Left colon (tissue), 2 donors: ENCODE measurements at regions not wholly inside any gene's neighbourhood (a gene's known extent, or its start where the extent isn't known, plus 50 kb on each side); places are given as distances from the start of the nearest gene placed in this dataset.
"Not testable (repeated sequence)": the region's sequence is repeated elsewhere in the genome, so short reads cannot be mapped to it uniquely, and the experiment has no call there.

Source experiments
- ATAC-seq: fragments of 200-7000 bp; cut with Tn5 transposase; one replicate; pipeline ENCODE4 v1.9.1; 2020; ENCODE audit warnings: mild to moderate bottlenecking, moderate library complexity
- DNase-seq, 2 donors: peaks; one replicate each; pipeline ENCODE4 v3.0.0-alpha.2; 2020
- intact Hi-C, 2 donors: fragments of 100-400 bp; cut with DNase I in 1 of 2; cut with micrococcal nuclease in 1 of 2; formaldehyde crosslinking; loops; one replicate each; pipeline versions ENCODE4 v1.11.2 to v1.14.0; 2022; cut with DNase I, micrococcal nuclease
- donor health status: DM: no; HTN: no; CAD: no.
- donor health status: DM: yes; HTN: yes; CAD: no.

DNA sequence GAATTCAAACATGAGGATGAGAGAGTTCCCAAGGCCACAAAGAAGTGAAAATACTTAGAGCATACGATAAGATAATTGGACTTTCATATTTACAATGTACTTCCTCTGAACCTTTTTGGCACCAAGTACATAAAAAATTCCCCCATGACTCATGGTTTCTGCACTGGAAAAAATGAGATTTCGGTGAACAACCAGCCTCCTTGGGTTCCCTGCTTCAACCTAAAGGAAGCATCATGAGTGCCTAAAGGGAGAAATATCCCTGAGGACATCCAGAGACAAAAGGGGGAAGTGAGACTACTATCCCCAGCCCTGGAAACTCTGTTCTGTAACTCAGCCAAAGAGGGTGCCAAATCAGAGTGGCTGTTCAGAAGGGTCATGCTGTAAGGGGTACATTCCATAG lies 562.7 kb upstream of the SLC39A10 start:
- intact Hi-C loops, result no loop called here
- ATAC-seq (no peak), DNase-seq (no peak)

DNA sequence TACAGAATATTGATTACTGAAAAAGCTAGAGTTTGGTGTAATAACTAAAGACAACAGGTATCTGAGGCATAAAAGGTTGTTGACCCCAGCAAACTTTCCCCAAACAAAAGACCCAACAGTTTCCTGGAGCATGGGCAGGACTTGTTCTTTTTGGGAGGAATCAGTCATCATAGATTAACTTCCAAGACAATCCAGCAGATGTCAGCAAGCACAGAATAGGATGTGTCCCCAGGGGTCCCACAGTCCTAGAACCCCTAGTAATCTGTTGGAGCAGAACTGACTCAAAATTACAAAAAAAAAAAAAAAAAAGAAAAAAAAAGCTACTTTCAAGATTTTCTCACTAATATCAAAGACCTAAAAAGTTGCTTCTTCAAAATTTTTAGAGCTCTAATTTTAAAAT lies 564.7 kb upstream of the SLC39A10 start:
- ATAC-seq, result no peak
- no peak for DNase-seq
- intact Hi-C loops, result no loop called here

DNA sequence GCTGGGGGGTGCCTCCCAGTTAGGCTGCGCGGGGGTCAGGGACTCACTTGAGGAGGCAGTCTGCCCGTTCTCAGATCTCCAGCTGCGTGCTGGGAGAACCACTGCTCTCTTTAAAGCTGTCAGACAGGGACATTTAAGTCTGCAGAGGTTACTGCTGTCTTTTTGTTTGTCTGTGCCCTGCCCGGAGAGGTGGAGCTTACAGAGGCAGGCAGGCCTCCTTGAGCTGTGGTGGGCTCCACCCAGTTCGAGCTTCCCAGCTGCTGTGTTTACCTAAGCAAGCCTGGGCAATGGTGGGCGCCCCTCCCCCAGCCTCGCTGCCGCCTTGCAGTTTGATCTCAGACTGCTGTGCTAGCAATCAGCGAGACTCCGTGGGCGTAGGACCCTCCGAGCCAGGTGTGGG lies 584.2 kb upstream of the SLC39A10 start:
- DNase-seq, intact Hi-C loops, ATAC-seq: not testable (repeated sequence)

DNA sequence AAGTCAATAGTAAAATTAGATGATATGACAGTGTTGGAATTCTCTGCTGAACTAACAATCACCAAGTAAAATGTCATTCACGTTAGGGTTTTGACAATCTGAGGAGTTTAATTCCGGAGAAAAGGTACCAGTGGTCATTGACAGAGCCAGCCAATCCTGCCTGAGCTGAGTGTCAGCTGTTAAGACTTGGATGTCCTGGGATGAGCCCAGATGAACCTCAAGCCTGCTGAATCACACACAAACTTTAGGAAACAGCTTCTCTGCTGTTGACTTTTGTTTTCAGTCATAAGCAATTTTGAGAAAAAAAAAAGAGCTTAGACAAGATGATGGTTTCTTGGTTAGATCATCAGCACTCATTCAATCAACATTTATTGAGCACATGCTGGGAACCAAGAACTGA lies 600.0 kb upstream of the SLC39A10 start:
- intact Hi-C loops, result no loop called here
- ATAC-seq (no peak), DNase-seq (no peak)

DNA sequence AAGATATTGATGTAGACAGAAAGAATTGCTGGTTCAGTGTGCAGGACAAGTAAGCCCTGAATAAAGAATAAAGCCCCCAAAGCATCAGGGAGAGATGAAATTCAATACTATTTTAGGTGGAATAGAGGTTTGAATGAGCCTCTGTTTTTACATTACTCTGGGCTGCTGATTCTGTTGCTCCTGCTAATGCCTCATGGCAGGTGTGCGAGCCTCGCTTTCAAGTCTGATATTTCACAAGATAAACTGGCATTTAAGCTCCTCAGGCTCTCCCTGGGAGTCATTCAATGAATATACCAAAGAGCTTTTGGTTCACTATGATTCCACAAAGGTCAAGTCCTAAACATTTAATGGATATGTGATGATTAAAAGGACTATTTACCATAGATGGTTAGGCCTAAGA lies 601.0 kb upstream of the SLC39A10 start:
- intact Hi-C loops, result no loop called here
- DNase-seq (no peak), ATAC-seq (no peak)

DNA sequence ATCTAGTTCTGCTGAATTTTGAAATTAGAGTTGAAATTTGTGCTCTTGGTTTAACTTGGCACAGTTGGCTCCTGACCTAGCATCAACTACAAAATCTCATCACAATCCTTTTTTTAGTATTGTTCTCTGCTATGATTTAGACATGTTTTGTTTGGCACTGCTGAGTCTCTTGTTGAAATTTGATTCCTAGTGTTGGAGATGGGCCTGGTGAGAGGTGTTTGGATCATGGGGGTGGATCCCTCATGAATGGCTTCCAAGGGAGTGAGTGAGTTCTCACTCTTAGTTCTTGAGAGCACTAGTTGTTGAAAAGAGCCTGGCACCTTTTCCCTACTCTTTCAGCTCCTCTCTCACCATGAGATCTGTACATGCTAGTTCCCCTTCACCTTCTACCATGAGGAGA lies 605.6 kb upstream of the SLC39A10 start:
- intact Hi-C loops, result no loop called here
- ATAC-seq (no peak), DNase-seq (no peak)

DNA sequence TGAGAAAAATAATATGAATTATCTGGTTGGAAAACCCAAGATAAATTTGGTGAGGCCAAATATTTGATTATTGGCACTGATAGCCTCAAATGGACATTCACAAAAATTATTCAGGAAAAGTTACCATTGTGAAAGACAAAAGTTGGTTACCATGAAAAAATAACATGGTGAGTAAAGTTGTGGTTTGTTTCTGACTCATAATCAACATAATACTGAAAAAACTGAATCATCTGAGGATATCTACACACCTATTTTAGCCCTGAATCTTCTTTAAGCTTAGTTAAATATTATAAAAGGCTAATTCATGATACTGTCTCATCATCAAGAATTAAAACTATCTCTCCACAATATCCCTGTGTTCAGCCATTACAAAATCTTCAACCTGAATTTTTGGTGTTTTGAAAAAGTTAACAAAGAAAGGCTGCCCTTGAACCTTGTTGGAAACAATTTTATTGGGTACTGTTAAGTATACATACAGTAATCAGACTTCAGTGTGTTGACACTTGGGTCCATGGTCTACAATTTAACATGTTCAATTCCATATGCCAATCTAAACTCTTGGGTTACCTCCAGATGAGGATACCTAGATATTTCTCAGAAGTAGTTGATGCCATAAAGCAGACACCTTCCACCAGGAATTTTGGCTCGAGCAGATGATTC lies 607.5 kb upstream of the SLC39A10 start:
- ATAC-seq (no peak), DNase-seq (no peak)
- intact Hi-C loops, result no loop called here

DNA sequence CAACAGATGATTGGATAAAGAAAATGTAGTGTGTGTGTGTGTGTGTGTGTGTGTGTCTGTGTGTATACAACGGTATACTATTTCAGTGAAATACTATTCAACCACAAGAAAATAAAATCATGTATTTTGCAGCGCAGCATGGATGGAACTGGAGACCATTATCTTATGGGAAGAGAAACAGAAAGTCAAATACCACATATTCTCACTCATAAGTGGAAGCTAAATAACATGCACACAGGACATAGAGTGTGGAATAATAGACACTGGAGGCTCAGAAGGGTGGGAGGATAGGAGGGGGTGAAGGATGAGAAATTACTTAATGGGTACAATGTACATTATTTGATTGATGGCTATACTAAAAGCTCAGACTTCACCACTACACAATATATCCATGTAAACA lies 609.1 kb upstream of the SLC39A10 start:
- intact Hi-C loops, result no loop called here
- no peak for DNase-seq
- no peak for ATAC-seq

DNA sequence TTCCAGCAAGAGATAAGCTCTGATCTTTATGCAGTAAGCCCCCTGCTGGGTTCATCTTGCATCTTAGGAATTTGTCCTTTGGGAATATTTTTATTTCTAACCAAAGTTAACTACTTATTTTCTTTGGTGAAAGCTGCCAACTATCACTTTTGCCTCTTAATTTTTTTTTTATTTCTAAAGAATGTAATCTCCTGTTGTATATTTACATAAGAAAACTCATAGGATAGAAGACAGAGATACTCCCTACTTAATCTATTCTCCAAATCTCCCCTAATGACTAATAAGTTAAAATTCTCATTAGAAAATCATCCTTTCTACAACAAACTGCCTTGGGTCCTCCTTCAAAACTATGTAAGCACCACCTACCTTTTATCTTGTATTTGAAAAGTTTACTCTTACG lies 612.2 kb upstream of the SLC39A10 start:
- ATAC-seq (no peak), DNase-seq (no peak)
- intact Hi-C loops, result no loop called here

DNA sequence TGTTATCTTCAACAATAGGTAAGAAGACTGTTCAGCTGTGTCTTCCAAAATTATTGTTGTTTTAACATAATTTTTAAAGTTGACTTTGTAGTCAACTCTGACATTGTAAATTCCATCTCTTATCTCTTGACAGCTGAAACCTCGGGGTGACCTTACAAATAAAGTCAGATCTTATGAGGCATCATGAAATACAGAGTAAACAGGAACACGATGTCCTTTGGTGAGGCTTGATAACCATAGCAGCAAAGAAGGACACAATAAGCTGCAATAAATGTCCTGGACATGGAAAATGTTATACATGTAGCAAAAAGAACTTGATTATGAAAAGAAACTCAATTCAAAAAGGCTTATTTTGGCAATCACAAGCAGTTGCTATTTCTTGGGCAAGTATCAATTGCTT lies 618.9 kb upstream of the SLC39A10 start:
- ATAC-seq, result no peak
- no peak for DNase-seq
- intact Hi-C loops, result no loop called here

DNA sequence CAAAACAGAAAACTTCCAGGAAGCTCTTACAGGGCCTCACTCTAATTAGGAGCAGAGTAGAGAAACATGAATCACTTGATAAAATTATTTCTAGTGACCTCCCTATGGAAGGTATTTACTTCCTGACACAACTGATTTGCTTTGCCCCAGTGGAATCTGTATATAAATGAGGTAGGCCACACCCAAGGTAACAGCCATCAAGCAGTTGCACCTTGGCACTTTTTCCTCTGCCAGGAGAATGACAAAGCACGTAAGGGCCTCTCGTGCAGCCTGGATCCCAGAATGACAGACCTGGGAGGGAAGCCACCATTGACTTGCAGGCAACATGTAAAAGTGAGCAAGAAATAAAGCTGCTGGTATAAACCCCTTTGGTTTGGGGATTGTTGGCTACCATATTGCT lies 620.0 kb upstream of the SLC39A10 start:
- intact Hi-C loops, result no loop called here
- DNase-seq (peak; percentile 6 to 21), ATAC-seq (peak; percentile 91)

DNA sequence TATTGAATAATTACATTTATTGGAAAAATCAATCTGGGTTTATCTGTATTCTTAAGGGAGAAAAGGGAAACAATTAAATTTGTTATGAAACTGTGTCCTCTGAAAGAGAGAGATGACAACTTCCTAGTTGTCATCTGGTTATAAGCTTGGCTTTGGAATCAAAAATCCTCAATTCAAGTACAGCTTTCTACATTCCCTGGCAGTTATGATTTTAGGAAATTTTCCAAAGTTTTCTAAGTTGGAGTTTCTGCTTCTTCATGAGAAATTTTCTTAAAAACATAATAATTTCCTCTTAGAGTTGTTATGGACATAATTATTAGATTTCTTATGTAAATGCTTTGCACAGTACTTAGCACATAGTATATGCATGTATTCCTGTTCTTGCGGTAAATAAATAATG lies 625.6 kb upstream of the SLC39A10 start:
- DNase-seq, result no peak
- intact Hi-C loops, result no loop called here

DNA sequence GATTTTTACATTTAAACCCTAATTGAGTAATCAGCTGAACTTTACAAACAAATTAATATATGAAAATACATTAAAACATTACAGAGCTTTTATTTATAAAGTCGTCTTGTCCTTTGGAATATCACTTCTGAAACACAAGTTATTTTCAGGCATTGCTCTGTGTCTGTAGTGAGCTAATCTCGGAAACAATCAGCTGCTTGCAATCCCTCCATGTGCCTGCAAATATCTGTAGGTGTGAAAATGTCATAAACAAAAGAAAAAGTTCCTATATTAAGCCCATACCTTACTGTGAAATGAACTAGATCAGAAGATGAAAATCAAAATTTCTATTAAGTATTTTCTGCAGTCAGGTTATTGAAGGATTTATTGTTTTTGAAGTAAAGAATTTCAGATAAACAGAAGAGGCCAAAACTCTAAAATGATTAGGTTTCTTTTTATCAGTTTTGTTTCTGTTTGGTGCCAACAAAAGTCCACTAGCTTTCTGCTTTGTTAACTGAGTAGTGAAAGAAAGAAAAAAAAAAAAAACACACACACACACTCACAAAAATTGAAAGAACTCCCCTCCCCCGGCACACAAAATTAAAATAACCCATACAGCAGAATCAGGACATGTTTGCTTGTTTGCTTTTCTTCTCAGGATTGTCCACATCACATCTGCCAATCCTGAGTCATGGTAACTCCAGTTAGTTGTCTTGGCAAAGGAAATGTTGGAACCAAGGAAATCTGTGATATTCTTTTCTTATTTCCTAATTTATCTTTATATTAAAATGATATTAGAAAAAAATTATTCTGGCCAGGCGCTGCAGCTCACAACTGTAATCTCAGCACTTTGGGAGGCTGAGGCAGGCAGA lies 627.0 kb upstream of the SLC39A10 start:
- no peak for ATAC-seq
- no peak for DNase-seq
- intact Hi-C loops, result no loop called here

More for the DNA sequence above, 625.6 kb upstream of the SLC39A10 start:
- ATAC-seq, result no peak

DNA sequence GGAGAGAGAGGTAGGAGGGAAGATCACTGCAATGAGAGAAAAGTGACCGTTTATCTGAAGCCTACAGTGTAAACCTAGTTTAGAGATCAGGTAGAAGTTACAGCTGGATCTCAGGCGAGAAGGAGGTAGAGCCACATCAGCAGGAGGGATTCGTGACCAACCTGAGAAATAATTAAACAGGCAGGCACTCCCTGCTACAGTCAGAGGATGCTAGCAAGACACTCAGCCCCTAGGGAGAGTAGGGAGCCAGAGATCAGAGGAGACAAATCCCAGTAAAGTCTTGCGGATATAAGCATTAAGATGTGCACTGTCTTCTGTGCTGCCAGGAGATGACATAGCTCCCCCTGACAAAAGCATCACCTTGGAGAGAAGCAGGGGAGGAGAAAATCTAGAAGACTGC lies 629.1 kb upstream of the SLC39A10 start:
- ATAC-seq (no peak), DNase-seq (no peak)
- intact Hi-C loops, result no loop called here

DNA sequence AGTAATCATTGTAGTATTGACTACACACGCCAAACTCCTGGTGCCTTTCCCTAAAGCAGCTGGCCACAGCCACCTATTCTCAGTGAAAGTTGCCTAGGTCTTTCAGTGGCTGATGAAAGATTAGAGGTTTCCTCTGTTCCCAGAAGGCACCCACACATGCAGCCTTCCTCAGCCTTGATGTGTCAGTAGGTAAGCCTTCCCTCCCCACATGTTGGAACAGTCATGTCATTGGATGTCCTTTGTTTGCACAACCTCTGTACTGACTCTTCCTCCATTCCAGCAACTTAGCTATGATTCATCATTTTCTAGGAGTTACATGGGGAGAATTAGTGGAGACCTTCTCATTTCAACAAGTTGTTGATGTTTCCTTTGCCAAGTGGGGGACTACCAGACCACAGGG lies 630.8 kb upstream of the SLC39A10 start:
- ATAC-seq (no peak), DNase-seq (no peak)
- intact Hi-C loops, result no loop called here

DNA sequence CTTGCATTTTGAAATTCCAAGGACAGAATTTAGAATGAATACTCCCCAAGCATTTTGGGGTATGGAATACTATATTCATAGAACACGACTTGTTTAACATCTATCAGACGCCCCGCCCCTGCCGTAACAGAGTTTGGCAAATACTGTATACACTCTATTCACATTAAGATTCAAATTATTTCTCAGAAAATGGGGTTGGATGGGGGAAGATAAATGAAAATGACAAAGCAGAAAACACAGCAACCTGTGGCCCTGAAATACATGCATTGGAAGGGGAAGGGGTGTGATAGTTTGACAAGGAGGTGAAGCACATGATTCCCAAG lies 634.6 kb upstream of the SLC39A10 start:
- no peak for ATAC-seq
- DNase-seq, result no peak
- intact Hi-C loops, result no loop called here

DNA sequence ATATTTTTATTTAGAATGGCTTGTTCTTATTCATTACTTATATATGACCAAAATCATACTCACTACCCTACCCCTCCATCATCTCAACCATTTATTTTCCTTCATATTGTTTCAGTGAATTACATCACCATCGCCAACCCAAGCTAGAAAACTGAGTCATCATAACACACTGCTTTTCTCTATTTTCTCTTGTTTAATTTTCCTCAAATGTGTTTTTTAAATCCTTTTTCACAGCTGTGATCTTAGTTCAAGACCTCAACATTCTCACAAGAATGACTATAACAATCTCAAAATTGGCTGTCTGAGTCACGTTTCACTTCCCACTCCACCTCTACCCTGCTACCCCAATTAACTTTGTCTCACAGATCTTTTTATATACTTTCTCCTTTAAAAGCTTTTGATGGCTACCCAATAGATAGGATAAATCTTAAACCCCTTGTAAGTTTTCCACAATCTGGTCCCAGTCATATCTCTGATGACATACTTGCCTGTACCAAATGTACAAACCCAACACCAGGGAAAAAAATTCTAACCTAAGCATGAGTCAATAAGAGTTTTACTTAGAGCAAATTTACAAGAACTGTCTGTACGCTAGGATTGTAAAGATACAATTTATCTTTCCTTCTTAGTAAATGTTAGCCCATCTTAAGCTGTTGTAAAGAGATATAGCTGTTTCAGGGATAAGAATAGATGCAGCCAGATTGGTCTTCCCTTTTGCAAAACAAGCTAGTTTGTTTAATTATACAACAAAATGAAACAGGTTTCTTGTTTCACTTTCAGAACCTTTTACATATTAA lies 635.1 kb upstream of the SLC39A10 start:
- intact Hi-C loops, result no loop called here
- no peak for ATAC-seq
- DNase-seq, result no peak

DNA sequence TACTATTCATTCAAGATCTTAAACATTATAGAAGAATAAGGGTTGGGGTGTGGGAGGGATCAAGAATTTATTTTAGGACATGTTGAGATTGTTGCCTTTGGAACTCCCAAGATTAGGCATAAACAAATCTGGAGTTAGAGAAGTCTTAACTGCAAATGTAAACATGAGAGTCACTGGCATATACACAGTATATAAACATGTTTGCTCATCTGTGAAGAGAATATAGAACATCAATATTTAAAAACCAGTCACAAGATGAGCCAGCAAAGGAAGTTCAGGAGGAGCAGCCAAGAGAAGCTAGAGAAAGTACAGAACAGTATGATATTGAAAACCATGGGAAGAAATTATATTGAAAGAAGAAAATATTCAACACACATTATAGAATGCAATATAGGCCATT lies 638.6 kb upstream of the SLC39A10 start:
- intact Hi-C loops, result no loop called here
- DNase-seq (no peak), ATAC-seq (no peak)

DNA sequence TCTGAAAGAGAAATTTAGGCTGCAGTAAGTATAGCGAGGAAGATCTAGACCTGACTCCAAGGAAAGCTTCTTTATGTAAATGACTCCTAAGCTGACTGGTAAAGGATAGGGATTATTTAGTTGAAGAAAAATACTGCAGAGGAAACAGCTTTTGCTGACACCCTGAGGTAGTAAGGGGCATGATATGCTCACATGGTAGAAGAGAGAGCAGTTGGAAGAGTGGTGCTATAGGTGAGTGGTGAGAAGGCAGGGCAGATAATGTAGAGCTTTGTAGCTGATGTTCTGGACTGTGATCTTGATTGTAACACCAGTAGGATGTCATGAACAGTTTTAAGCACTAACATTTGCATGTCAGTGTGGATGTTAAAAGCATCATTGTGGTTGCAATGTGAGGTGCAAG lies 639.1 kb upstream of the SLC39A10 start:
- no peak for DNase-seq
- intact Hi-C loops, result no loop called here
- no peak for ATAC-seq

DNA sequence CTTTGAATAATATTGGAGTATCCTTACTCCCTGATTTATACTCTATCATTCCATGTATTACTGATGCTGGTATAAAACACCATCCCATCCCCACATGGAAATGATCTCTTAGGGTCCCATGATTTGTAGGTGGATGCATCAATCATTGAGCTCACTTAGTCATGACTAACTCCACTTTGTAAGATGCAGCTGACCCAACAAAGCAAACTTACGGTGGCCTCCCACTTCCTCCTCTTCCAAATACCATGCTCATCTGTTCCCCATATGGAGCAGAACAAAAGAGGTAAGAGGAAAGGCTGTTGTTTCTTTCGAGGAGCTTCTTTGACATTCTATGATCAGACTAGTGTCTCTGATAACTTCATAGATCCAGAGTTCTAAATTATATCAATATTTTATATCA lies 640.2 kb upstream of the SLC39A10 start:
- ATAC-seq, result no peak
- intact Hi-C loops, result no loop called here
- no peak for DNase-seq
